Mucosa of stomach (tissue), 1 donor: ENCODE measurements at regions not wholly inside any gene's neighbourhood (a gene's known extent, or its start where the extent isn't known, plus 50 kb on each side); places are given as distances from the start of the nearest gene placed in this dataset.
"Not testable (repeated sequence)": the region's sequence is repeated elsewhere in the genome, so short reads cannot be mapped to it uniquely, and the experiment has no call there.

Experiments used
- H3K27me3 ChIP-seq: one replicate; pipeline ENCODE4 v1.7.0; 2013; ENCODE audit warnings: mild to moderate bottlenecking, low read length; ENCODE audit not compliant: control insufficient read depth, insufficient read depth
- H3K36me3 ChIP-seq: one replicate; pipeline ENCODE4 v1.7.0; 2013; ENCODE audit warnings: low read length; ENCODE audit not compliant: control insufficient read depth, insufficient read depth
- H3K4me1 ChIP-seq: one replicate; pipeline ENCODE4 v1.7.0; 2013; ENCODE audit warnings: mild to moderate bottlenecking, low read length; ENCODE audit not compliant: control insufficient read depth, insufficient read depth
- H3K4me3 ChIP-seq: one replicate; pipeline ENCODE4 v1.7.0; 2013; ENCODE audit warnings: low read length
- H3K9ac ChIP-seq: one replicate; pipeline ENCODE4 v1.7.0; 2013; ENCODE audit warnings: mild to moderate bottlenecking, low read length, moderate library complexity
- H3K9me3 ChIP-seq: one replicate; pipeline ENCODE4 v1.7.0; 2013; ENCODE audit warnings: mild to moderate bottlenecking, low read length, moderate library complexity; ENCODE audit not compliant: control insufficient read depth
- donor health status: Pancreatic carcinoma.

DNA sequence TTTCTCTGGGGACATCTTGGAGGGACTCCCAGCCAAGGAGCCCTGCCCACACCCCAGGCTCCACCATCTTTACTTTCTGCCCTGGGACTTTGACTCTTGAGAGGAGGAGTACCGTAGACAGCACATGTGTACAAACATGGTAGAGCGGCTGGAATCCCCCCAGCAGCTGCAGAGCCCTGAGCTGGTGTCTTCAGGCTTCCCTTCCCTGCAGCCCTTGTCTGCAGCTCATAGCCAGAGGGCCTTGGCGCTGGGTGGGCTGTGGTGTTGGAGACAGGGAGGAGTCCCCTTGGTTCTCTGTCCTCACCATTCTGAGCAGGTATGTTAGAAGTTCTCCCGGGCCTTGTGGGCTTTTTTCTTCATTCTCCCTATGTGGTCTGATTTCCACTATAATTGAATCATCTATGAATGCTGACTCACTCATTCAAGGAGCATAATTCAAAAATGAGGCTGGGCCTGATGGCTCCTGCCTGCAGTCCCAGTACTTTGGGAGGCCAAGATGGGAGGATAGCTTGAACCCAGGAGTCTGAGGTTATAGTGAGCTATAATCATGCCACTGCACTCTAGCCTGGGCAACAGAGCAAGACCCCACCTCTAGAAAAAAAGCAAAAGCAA, 97.8 kb upstream of the MEF2A start:
- H3K9ac ChIP-seq, result no peak overlapping the region
- H3K36me3 ChIP-seq, result no peaks in the 10 kb centered on the region
- no peaks in the 10 kb centered on the region for H3K9me3 ChIP-seq
- peaks cover 9% of the 10 kb centered on the region for H3K4me1 ChIP-seq
- H3K4me3 ChIP-seq, result no peak overlapping the region
- H3K27me3 ChIP-seq, result no peaks in the 10 kb centered on the region

DNA sequence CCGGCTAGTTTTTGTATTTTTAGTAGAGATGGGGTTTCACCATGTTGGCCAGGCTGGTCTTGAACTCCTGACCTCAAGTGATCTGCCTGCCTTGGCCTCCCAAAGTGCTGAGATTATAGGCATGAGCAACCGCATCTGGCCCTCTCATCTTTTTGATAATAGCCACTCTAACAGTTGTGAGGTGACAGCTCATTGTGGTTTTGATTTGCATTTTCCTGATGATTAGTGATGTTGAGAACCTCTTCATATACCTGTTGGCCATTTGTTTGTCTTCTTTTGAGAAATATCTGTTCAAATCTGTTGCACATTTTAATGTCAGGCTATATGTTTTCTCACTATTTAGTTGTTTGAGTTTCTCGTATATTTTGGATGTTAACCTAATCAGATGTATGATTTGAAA, 95.6 kb upstream of the MEF2A start:
- H3K36me3 ChIP-seq, H3K9me3 ChIP-seq, H3K9ac ChIP-seq, H3K27me3 ChIP-seq, H3K4me3 ChIP-seq: not testable (repeated sequence)
- peaks cover 27% of the 10 kb centered on the region for H3K4me1 ChIP-seq

DNA sequence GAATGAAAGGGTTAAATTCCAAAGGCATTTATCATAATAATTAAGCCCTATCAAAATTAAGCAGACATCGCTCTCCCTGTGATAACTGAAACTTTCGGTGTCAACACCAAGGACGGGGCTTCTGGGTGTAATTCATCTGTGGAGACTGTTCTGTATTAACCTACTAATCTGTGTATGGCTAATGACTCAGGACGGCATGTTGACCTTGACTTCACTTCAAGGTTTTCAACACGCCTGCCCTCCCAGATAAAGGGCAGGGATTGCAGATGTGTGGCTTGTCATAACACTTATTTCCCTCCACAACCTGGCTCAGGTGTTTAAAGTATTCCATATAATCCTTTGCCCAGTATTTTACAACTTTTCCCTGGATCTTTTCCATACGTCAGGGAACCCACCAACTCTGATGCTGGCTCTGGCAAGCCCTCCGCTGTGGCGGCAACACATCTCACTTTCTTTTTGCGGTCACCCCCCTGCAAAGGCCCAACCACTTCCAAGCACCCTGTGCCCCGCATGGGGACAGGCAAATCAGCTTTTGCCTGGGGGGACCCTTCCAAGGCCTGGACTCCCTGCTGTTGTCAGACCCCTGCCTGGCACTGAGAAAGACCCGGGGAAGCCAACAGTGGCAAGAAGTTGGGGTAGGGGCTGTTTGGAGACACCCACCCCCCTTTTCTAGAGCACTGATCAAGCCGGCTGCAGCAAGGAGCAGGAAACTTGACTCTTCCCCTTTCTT, 93.2 kb upstream of the MEF2A start:
- peaks cover 50% of the 10 kb centered on the region for H3K4me1 ChIP-seq

DNA sequence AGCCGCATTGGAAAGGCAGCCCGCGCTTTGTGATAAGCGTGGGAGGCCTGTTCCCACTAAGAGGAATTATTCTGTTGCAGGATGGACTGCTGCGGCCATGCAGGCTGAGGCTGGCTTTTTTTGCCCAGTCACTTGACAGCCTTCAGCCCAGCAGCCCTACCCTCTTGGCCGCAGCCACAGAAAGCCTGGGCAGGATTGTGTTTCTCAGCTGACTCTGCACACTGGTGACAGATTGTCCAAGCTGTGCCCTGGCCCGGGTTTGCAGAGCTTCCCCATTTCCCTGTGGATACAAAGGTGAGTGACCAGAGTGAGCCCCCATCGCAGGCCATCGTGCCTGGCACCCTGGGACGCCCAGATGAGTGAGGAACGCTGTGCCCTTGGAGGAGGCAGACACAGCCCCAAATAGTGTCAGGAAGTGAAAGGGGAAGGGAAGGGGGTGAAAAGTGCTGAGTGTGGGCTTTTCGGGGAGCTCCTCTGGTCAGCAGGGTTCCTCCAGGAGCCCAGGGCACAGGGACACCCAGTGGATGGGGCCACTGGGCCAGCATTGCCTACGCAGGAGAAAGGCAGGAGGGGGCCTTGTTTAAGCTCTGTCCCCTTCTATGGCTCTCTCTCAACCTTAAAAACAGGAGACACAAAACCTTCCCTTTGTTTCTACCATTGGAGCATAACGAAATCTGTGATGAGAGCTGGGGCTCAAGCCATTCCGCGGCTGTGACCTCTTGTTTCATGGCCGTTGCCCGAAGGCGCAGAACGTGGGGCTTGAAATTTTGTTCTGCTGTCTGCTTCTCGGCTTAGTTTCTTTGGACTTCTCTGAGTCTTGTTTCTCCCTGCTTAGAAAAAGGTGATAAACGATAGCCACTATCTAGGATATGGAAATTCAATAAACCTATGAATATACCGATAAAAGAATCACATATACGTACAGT, 91.5 kb upstream of the MEF2A start:
- Histone ChIP-seq H3K36me3 (no peaks in the 10 kb centered on the region), H3K4me3 (no peak overlapping the region), H3K9ac (no peak overlapping the region), H3K4me1 (peaks cover 54% of the 10 kb centered on the region), H3K27me3 (no peaks in the 10 kb centered on the region), H3K9me3 (no peaks in the 10 kb centered on the region)

More for the DNA sequence above, 93.2 kb upstream of the MEF2A start:
- Histone ChIP-seq H3K27me3 (no peaks in the 10 kb centered on the region), H3K9me3 (no peaks in the 10 kb centered on the region), H3K4me3 (no peak overlapping the region), H3K36me3 (no peaks in the 10 kb centered on the region), H3K9ac (no peak overlapping the region)

DNA sequence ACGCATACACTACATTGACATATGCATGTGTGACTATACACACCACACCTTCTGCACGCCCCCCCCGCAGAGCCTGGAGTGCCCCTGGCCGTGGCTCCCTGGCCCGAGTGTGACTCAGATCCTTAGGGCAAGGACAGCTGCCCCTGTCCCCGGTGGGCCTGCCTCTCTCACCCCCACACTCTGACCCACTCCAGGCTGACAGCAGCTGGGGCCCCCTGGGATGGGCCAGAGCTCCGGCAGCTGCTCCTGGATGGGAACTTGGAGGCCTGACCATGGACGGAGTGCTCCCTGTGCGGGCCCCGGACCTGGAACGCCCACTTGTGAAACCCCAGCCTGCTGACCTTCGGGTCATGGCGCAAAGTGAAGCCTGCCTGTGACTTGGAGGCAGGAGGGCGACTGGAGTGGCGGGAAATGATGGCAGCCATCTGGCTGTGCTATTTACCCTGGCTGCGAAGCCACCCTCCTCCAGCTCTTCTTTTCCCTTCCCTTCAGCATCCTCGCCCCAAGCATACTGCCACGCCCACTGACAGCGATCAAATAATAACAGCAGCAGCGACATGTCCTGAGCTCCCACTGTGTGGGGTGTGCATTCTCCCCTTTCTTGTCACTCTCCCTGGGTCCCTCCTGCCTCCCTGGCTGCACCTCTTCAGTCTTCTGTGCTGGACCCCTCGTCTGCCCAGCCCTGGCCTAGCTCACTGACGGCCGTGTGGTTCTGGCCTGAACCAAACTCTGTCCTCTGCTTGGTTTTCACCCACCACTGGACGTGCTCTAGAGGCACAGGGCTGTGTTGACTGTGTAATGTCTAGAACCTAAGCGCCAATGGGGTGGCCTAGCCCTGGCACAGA, 90.7 kb upstream of the MEF2A start:
- H3K27me3 ChIP-seq, result no peaks in the 10 kb centered on the region
- no peak overlapping the region for H3K9ac ChIP-seq
- H3K9me3 ChIP-seq, result no peaks in the 10 kb centered on the region
- no peaks in the 10 kb centered on the region for H3K36me3 ChIP-seq
- peaks cover 54% of the 10 kb centered on the region for H3K4me1 ChIP-seq
- H3K4me3 ChIP-seq, result no peak overlapping the region

DNA sequence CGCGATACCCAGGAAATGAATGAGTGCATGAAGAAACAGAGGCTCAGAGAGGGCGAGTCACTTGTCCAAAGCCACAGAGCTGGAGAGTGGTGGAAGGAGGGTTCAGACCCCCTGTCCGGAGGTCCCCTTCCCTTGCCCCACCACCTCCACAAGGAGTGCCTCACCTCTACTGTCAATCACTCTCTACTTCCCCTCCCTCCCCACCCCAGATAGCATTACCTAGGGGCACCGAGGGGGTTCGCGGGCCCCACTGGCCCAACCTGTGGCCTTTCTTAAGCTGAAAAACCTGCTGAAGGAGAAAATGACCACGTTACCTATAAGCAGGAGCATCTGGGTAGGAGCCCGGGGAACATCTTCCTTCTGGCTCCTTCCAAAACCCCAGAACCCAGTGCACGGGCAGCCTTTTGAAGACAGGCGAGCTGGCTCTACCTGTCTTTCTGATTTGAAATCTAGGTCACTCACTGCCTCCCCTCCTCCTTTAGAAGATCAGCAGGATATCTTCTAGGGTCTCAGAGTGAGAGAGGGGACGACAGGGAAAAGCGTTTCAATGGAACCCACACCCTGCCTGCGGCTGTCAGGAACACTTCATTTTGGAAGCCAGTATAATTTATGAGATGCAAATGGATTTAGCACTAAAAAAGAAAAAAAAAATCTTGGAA, 89.9 kb upstream of the MEF2A start:
- Histone ChIP-seq H3K9me3 (no peaks in the 10 kb centered on the region), H3K4me3 (no peak overlapping the region), H3K9ac (no peak overlapping the region), H3K4me1 (peaks cover 54% of the 10 kb centered on the region), H3K27me3 (no peaks in the 10 kb centered on the region), H3K36me3 (no peaks in the 10 kb centered on the region)

DNA sequence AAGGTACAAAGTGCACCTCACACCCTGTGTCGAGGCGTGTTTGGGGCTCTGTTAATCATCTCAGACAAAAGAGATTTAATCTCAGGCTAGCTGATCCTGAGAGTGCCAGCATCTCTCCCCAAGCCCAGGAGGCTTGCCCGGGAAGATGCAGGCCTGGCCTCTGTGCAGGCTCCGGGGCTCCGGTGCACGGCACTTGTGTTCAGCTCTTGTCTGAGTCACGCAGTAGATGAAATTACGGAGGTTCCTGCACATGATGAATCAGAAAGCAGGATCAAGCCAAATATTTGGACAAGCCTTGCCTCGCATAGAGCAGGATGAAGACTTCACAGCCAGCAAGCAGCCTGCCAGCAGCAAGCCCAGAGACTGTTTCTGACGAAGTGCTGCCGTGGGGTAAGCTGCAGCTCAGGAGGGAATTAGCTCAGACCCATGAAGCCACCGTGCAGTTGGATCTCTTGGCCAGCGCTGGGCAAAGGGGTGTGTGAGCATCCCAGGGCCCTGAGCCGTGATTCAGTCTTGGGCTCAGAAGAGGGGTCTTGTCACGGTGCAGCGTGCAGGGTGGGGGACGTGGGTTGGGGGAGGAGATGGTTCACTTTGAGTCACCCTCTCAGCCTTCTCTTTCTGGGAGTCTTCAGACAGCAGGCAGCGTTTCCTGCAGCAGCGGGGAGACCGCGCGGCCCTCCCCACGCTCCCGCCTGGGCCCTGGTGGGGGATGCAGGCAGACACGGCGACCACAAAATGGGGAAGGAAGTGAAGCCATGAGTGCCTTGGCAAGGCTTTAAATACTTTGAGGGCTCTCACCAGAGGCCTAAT, 89.2 kb upstream of the MEF2A start:
- H3K36me3 ChIP-seq, result no peaks in the 10 kb centered on the region
- H3K9me3 ChIP-seq, result no peaks in the 10 kb centered on the region
- no peaks in the 10 kb centered on the region for H3K27me3 ChIP-seq
- H3K4me1 ChIP-seq, result peaks cover 54% of the 10 kb centered on the region
- no peak overlapping the region for H3K4me3 ChIP-seq
- H3K9ac ChIP-seq, result no peak overlapping the region

DNA sequence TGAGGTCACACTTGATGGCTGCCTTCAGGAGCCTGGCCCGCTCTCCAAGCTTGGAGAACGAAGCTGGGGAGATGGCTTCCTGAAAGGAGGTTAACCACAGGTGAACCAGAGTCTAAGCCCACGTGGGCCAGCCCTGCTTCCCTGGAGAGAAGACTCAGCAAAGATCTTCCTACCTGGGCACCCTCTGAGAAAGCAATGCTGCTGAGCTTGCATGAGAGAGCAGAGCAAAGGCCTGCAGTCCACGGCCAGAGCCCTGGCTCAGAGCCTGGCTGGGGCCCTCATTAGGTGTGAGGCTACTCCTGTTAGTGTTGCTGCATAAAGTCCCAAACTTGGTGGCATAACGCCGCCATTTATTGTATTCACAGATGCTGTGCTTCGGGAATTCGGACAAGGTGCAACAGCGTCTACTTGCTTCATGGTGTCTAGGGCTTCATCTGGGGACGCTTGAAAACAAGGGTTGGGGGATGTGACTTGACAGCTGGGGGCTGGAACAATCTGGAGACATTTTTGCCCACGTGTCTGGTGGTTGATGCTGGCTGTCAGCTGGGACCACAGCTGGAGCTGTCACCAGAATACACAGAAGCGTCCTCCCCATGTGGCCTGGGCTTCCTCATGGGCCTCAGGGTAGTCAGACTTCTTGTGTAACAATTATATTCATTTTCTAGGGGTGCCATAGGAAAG, 87.9 kb upstream of the MEF2A start:
- H3K9ac ChIP-seq, result no peak overlapping the region
- H3K9me3 ChIP-seq, result no peaks in the 10 kb centered on the region
- no peak overlapping the region for H3K4me3 ChIP-seq
- H3K27me3 ChIP-seq, result no peaks in the 10 kb centered on the region
- H3K36me3 ChIP-seq, result no peaks in the 10 kb centered on the region
- H3K4me1 ChIP-seq, result peaks cover 45% of the 10 kb centered on the region

DNA sequence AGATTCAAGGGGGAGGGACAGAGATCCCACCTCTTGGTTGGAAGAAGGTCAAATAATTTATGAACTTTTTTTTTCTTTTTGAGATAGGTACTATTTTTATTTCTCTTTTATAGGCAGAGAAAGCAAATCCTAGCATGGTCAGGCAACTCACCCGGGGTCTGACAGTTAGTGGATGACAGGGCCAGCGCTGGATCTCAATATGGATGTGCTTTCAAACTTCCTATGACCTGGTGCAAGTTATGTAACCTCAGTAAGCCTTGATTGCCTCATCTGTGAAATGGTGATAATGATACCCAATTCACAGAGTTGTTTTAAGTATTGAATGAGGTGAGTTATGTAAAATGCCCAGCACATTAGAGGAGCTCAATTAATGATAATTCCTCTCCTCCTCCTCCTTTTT, 86.8 kb upstream of the MEF2A start:
- no peak overlapping the region for H3K9ac ChIP-seq
- no peak overlapping the region for H3K4me3 ChIP-seq
- H3K4me1 ChIP-seq, result peaks cover 36% of the 10 kb centered on the region
- H3K27me3 ChIP-seq, result no peaks in the 10 kb centered on the region
- H3K9me3 ChIP-seq, result no peaks in the 10 kb centered on the region
- no peaks in the 10 kb centered on the region for H3K36me3 ChIP-seq

DNA sequence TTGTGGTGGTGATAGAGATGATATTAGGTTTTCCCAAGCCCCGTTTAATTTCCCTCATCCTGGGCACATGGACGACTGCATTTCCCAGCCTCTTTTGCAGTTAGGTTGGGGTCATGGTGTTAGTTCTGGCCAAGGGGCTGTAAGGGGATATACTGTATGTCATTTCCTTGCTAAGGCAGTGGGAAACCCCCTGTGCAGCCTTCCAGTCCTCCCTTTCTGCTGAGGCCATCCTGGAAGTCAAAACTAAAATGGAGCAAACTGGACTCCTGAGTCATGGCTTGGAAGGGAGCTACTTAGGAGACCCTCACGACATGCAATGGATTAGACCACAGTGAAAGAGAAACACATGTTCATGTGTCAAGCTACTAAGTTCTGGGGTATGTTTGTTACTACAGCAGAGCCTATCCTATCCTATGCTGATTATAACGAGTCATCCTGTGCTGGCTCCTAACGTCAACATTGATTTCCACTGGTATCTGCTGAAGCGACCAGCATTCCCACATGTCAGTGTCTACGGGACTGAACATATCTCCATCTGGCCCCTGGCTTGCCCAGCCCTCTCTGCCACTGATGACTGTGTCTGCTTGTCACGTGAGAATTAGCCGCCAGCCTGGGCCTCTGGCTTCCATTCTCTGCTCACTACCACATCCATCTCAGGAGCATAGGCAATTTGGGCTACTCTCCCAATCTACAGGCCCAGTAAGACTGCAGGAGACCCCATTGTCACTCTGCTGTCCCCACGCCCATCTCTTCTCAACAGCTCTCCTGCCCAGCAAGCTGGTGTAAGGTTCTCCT, 85.6 kb upstream of the MEF2A start:
- no peak overlapping the region for H3K9ac ChIP-seq
- no peaks in the 10 kb centered on the region for H3K27me3 ChIP-seq
- peaks cover 27% of the 10 kb centered on the region for H3K4me1 ChIP-seq
- no peak overlapping the region for H3K4me3 ChIP-seq
- H3K36me3 ChIP-seq, result no peaks in the 10 kb centered on the region
- H3K9me3 ChIP-seq, result no peaks in the 10 kb centered on the region
